Panc1 (cell line): ENCODE measurements at regions not wholly inside any gene's neighbourhood (a gene's known extent, or its start where the extent isn't known, plus 50 kb on each side); places are given as distances from the start of the nearest gene placed in this dataset.

Experiments used
- ATAC-seq: fragments of 200-7000 bp; cut with Tn5 transposase; 2 replicates; pipeline ENCODE4 v1.9.1; 2020; ENCODE audit warnings: mild to moderate bottlenecking, moderate library complexity
- BruUV-seq: library from RNA; stranded (reverse); fragments of 400-500 nt; replicated peaks from 2 replicates; lab custom pipeline; 2021; lab: Mats Ljungman, UMichigan
- CTCF ChIA-PET: fragments of 300-600 bp; sonication (Branson Sonifier 250); formaldehyde crosslinking; loops from one replicate; lab custom pipeline; 2022; ENCODE audit warnings: antibody characterized with exemption; lab: Charles Lee
- POLR2A ChIA-PET: fragments of 300-600 bp; sonication (Branson Sonifier 250); formaldehyde crosslinking; loops from one replicate; lab custom pipeline; 2022; ENCODE audit warnings: antibody characterized with exemption; lab: Charles Lee
- DNase-seq: peaks from one replicate; pipeline ENCODE4 v3.0.0-alpha.2; 2010; ENCODE audit warnings: low read depth, low spot score
- H3K27ac ChIP-seq: 2 replicates; pipeline ENCODE4 v1.5.1; 2011; ENCODE audit warnings: mild to moderate bottlenecking, low read length, inconsistent platforms
- H3K27me3 ChIP-seq: fragments of 200-500 bp; sonication (Bioruptor generic); 2 replicates; pipeline ENCODE4 v1.6.0; 2014; ENCODE audit warnings: low read length, inconsistent platforms; ENCODE audit not compliant: control insufficient read depth, insufficient read depth
- H3K36me3 ChIP-seq: fragments of 200-500 bp; sonication (Bioruptor generic); 2 replicates; pipeline ENCODE4 v1.5.1; 2014; ENCODE audit warnings: inconsistent platforms, mild to moderate bottlenecking, low read length, moderate library complexity; ENCODE audit not compliant: control insufficient read depth, insufficient read depth
- H3K4me1 ChIP-seq: 2 replicates; pipeline ENCODE4 v1.5.1; 2011; ENCODE audit warnings: inconsistent platforms, mild to moderate bottlenecking, low read length, moderate library complexity; ENCODE audit not compliant: control insufficient read depth, insufficient read depth
- H3K4me3 ChIP-seq, 2 experiments: 2 replicates each; pipeline ENCODE4 v1.5.1; 2011 to 2012; ENCODE audit warnings: low read depth in 2 of 2, low read length in 2 of 2, mild to moderate bottlenecking in 2 of 2, inconsistent platforms in 1 of 2, moderate library complexity in 1 of 2
- H3K9me3 ChIP-seq: fragments of 200-500 bp; sonication (Bioruptor generic); 2 replicates; pipeline ENCODE4 v1.5.1; 2014; ENCODE audit warnings: low read depth, mild to moderate bottlenecking, inconsistent platforms, low read length, moderate library complexity; ENCODE audit not compliant: control insufficient read depth, insufficient read depth
- CTCF ChIP-seq: fragments of 450-650 bp; IDR thresholded peaks from 2 replicates; pipeline ENCODE4 v1.5.1; 2017; ENCODE audit warnings: mild to moderate bottlenecking
- POLR2AphosphoS5 ChIP-seq: IDR thresholded peaks from 2 replicates; pipeline ENCODE4 v1.6.1; 2012; ENCODE audit warnings: mild to moderate bottlenecking, low read depth, low read length, moderate library complexity
- REST ChIP-seq, 2 experiments: IDR thresholded peaks; 2 replicates each; pipeline ENCODE4 v1.6.1; 2011 to 2012; ENCODE audit warnings: low read depth in 2 of 2, control low read depth in 1 of 2, low read length in 1 of 2, mild to moderate bottlenecking in 1 of 2, moderate library complexity in 1 of 2; ENCODE audit not compliant: insufficient read depth in 1 of 2
- SIN3A ChIP-seq: IDR thresholded peaks from 2 replicates; pipeline ENCODE4 v1.6.1; 2012; ENCODE audit warnings: low read depth, mild to moderate bottlenecking, low read length, moderate library complexity, borderline replicate concordance; ENCODE audit not compliant: insufficient read depth
- TCF7L2 ChIP-seq: IDR thresholded peaks from 2 replicates; pipeline ENCODE4 v1.6.1; 2011; ENCODE audit warnings: mild to moderate bottlenecking, low read depth, low read length, inconsistent platforms
- in situ Hi-C: cut with HindIII; loops from 2 replicates; pipeline ENCODE4 v1.10.0; 2016; ENCODE audit warnings: low sequenced_read_pairs, low pct_unique_long_range_greater_than_20kb
- intact Hi-C: fragments of 100-400 bp; cut with micrococcal nuclease; formaldehyde crosslinking; loops from one replicate; pipeline ENCODE4 v1.10.0; 2022; ENCODE audit not compliant: unreplicated experiment

- in situ Hi-C loops: no loop called here
- BruUV-seq: no TSS peak
- Histone ChIP-seq H3K27ac (no peak overlapping the region), H3K36me3 (no peaks in the 10 kb centered on the region), H3K4me1 (no peaks in the 10 kb centered on the region), H3K27me3 (no peaks in the 10 kb centered on the region; the same call in none of the 2 replicates), H3K9me3 (no peaks in the 10 kb centered on the region), H3K4me3 (no peak overlapping the region)
- intact Hi-C loops: no loop called here
- CTCF ChIA-PET: no interaction called here
- no peak for TF ChIP-seq SIN3A
- no peak for TF ChIP-seq CTCF
- TF ChIP-seq REST (IDR thresholded peaks at IDR 0.05; ENCODE audit: insufficient read depth in 1 of 2, low read depth in 2 of 2, low read length in 1 of 2): no peak
- TF ChIP-seq TCF7L2: no peak
- no peak for TF ChIP-seq POLR2AphosphoS5
- ATAC-seq (no peak), DNase-seq (no peak)
- POLR2A ChIA-PET: no interaction called here
These were observed 466.5 kb downstream of the MATN1 start for GRCh38 chr1:30256911-30257310.

- intact Hi-C loops: no loop called here
- Histone ChIP-seq H3K27ac (no peak overlapping the region), H3K36me3 (no peaks in the 10 kb centered on the region), H3K27me3 (peaks cover 4% of the 10 kb centered on the region), H3K9me3 (no peaks in the 10 kb centered on the region), H3K4me1 (no peaks in the 10 kb centered on the region), H3K4me3 (no peak overlapping the region)
- no TSS peak for BruUV-seq
- in situ Hi-C loops: no loop called here
- DNase-seq: no peak
- CTCF ChIA-PET: no interaction called here
- POLR2A ChIA-PET: no interaction called here
- no peak for ATAC-seq
- TF ChIP-seq SIN3A (no peak), TCF7L2 (no peak), CTCF (no peak), REST (IDR thresholded peaks at IDR 0.05; ENCODE audit: insufficient read depth in 1 of 2, low read depth in 2 of 2, low read length in 1 of 2) (no peak), POLR2AphosphoS5 (no peak)
These were observed 468.2 kb downstream of the MATN1 start for GRCh38 chr1:30255111-30255724.
